ENCODE measurements at regions not wholly inside any gene's neighbourhood (a gene's known extent, or its start where the extent isn't known, plus 50 kb on each side); places are given as distances from the start of the nearest gene placed in this dataset.

- H3K4ac ChIP-seq (replicated peaks; ENCODE audit: insufficient read length, low read depth, low read length): no peak overlapping the region
- no peak overlapping the region for H4K5ac ChIP-seq (ENCODE audit: insufficient read length, low read depth, low read length)
- H4K20me1 ChIP-seq (replicated peaks in 1 of 2; ENCODE audit: control insufficient read depth in 1 of 2, insufficient read depth in 2 of 2, low read length in 2 of 2): no peaks in the 10 kb centered on the region
- H3K18ac ChIP-seq (ENCODE audit: extremely low read depth, low read length): no peak overlapping the region
- H3K4me2 ChIP-seq (ENCODE audit: insufficient read depth in 1 of 2, low read depth in 2 of 2, low read length in 2 of 2): peak overlapping the region; percentile 80 to 86; a peak in 3 of 4 replicates
- no peak overlapping the region for H2BK5ac ChIP-seq (ENCODE audit: low read depth, low read length)
- no peak overlapping the region for H2BK120ac ChIP-seq (replicated peaks; ENCODE audit: low read depth, low read length)
- H2BK12ac ChIP-seq (ENCODE audit: low read depth, low read length): peak overlapping the region; percentile 22; the same call in 1 of the 2 replicates
- H3K14ac ChIP-seq (ENCODE audit: insufficient read length): no peak overlapping the region
- H3K23me2 ChIP-seq (ENCODE audit: low read depth, low read length): peaks cover 11% of the 10 kb centered on the region
- no peak overlapping the region for H2BK15ac ChIP-seq (ENCODE audit: low read length)
- no peaks in the 10 kb centered on the region for H3K79me2 ChIP-seq (ENCODE audit: control insufficient read depth in 1 of 2, insufficient read depth in 2 of 2, low read length in 2 of 2)
- peaks cover 0 to 15% (median 8%) of the 10 kb centered on the region in 4 experiments; a peak in 6 of 7 replicates for H3K27me3 ChIP-seq (replicated peaks in 1 of 4; ENCODE audit: control insufficient read depth in 3 of 4, extremely low read depth in 1 of 4, insufficient read depth in 3 of 4, low read length in 3 of 4)
- H2AFZ ChIP-seq (ENCODE audit: low read length): no peak overlapping the region
- H4K8ac ChIP-seq (ENCODE audit: extremely low read depth, insufficient read depth, low read length): no peak overlapping the region
- DNase-seq (ENCODE audit: low read depth in 1 of 2, low spot score in 2 of 2) (no peak), FAIRE-seq (no peak)
- no peak overlapping the region for H3K9ac ChIP-seq (replicated peaks in 1 of 4; ENCODE audit: extremely low read depth in 1 of 4, low read depth in 3 of 4, low read length in 3 of 4)
- peaks cover 3% of the 10 kb centered on the region; the same call in 1 of the 2 replicates for H3K79me1 ChIP-seq (ENCODE audit: low read depth, low read length)
- ChIA-PET POLR2A (ENCODE audit: partially characterized antibody) (no interaction called here), CTCF (ENCODE audit: partially characterized antibody) (interaction anchor here (0.7 to 1.8 kb wide), 4 partner anchors 11 to 289 kb away, joined by 3 to 4 read pairs (median 3); no protein-coding TSS in a partner anchor)
- H3K9me3 ChIP-seq (ENCODE audit: insufficient read depth in 2 of 2, low read depth in 1 of 2, low read length in 1 of 2): no peaks in the 10 kb centered on the region
- H3K4me3 ChIP-seq (ENCODE audit: extremely low read depth in 1 of 4, insufficient read depth in 2 of 4, low read depth in 3 of 4, low read length in 4 of 4): peak overlapping the region in 1 of 4 experiments; percentile 61; a peak in 2 of 8 replicates
- H3K27ac ChIP-seq (ENCODE audit: low read depth, low read length): no peak overlapping the region
- peaks cover 2 to 20% (median 17%) of the 10 kb centered on the region in 4 experiments; a peak in 6 of 7 replicates for H3K4me1 ChIP-seq (replicated peaks in 1 of 4; ENCODE audit: control insufficient read depth in 3 of 4, insufficient read depth in 4 of 4, low read length in 3 of 4)
- 67% methylated on average over 6 of the region's 7 CpGs; no CpG with 5 or more reads in 1 of the 2 experiments for WGBS, 2 experiments (ENCODE audit: extremely low coverage in 1 of 2, insufficient coverage in 1 of 2, insufficient read length in 1 of 2, insufficient replicate concordance in 2 of 2, low coverage in 1 of 2, low lambda C conversion rate in 2 of 2, missing lambda C conversion rate in 1 of 2)
- no peak overlapping the region for H2BK20ac ChIP-seq (ENCODE audit: low read length)
- no peaks in the 10 kb centered on the region for H3K36me3 ChIP-seq (ENCODE audit: control insufficient read depth in 2 of 4, insufficient read depth in 4 of 4, low read length in 3 of 4)
- no peak overlapping the region for H4K91ac ChIP-seq (replicated peaks; ENCODE audit: insufficient read length, low read length)
- no peak overlapping the region for H3K56ac ChIP-seq (replicated peaks; ENCODE audit: insufficient read length, low read depth, low read length)
- H2AK5ac ChIP-seq (ENCODE audit: low read depth, low read length): no peak overlapping the region
- no peak overlapping the region for H3K23ac ChIP-seq (ENCODE audit: insufficient read length)
- TF ChIP-seq BRCA1 (IDR thresholded peaks at IDR 0.05; ENCODE audit: low read depth, low read length): no peak
- TF ChIP-seq ATF3 (IDR thresholded peaks at IDR 0.05; ENCODE audit: insufficient read depth, low read depth, low read length): no peak
- TF ChIP-seq SRF (IDR thresholded peaks at IDR 0.05; ENCODE audit: low read depth, low read length): no peak
- TF ChIP-seq SP1 (IDR thresholded peaks at IDR 0.05; ENCODE audit: low read depth, low read length): no peak
- TF ChIP-seq MAFK (IDR thresholded peaks at IDR 0.05; ENCODE audit: low read depth, low read length): no peak
- TF ChIP-seq EGR1 (IDR thresholded peaks at IDR 0.05; ENCODE audit: borderline replicate concordance, low read depth, low read length): no peak
- no peak for TF ChIP-seq SP2 (IDR thresholded peaks at IDR 0.05; ENCODE audit: low read length)
- no peak for TF ChIP-seq HDAC2 (IDR thresholded peaks at IDR 0.05; ENCODE audit: borderline replicate concordance in 1 of 2, low read depth in 2 of 2, low read length in 2 of 2)
- TF ChIP-seq CHD1 (IDR thresholded peaks at IDR 0.05; ENCODE audit: low read depth, low read length): no peak
- TF ChIP-seq CTCF (IDR thresholded peaks at IDR 0.05; ENCODE audit: control extremely low read depth in 1 of 3, insufficient read depth in 1 of 3, low read depth in 1 of 3, low read length in 3 of 3): no peak
- TF ChIP-seq HDAC6 (IDR thresholded peaks at IDR 0.05; ENCODE audit: low read depth, low read length): no peak
- TF ChIP-seq SUZ12 (IDR thresholded peaks at IDR 0.05; ENCODE audit: low read length): no peak
These were observed 91.1 kb downstream of the CXCL12 start for GRCh38 chr10:44293842-44294241.

Data from H1 (cell line).